Gastroesophageal sphincter (tissue), 4 donors: ENCODE measurements at regions not wholly inside any gene's neighbourhood (a gene's known extent, or its start where the extent isn't known, plus 50 kb on each side); places are given as distances from the start of the nearest gene placed in this dataset.
A peak's percentile ranks its signal among the peaks of the same experiment; 100 is the strongest.

ENCODE experiments used
- ATAC-seq: fragments of 150-250 bp; one replicate; pipeline ENCODE4 v1.9.1; 2016; ENCODE audit warnings: mild to moderate bottlenecking, moderate library complexity
- H3K27ac ChIP-seq, 4 donors: fragments of 200-600 bp; sonication (generic) in 3 of 4; 1 replicate in 3 of 4; 2 replicates in 1 of 4; pipeline ENCODE4 v1.5.1; 2016 to 2019
- H3K27me3 ChIP-seq: fragments of 200-600 bp; sonication (generic); one replicate; pipeline ENCODE4 v1.5.1; 2019
- H3K36me3 ChIP-seq, 2 donors: fragments of 200-600 bp; sonication (generic); one replicate each; pipeline ENCODE4 v1.5.1; 2019; ENCODE audit warnings: control low read depth in 1 of 2
- H3K4me1 ChIP-seq, 3 donors: fragments of 200-600 bp; sonication (generic); 1 replicate in 2 of 3; 2 replicates in 1 of 3; pipeline ENCODE4 v1.5.1; 2016 to 2019; ENCODE audit warnings: control low read depth in 2 of 3
- H3K4me3 ChIP-seq, 2 donors: fragments of 200-600 bp; sonication (generic); one replicate each; pipeline ENCODE4 v1.5.1; 2019; ENCODE audit warnings: mild to moderate bottlenecking in 1 of 2, moderate library complexity in 1 of 2
- H3K9me3 ChIP-seq, 3 donors: fragments of 200-600 bp; sonication (generic); one replicate each; pipeline ENCODE4 v1.5.1; 2017 to 2019; ENCODE audit warnings: control low read depth in 2 of 3
- CTCF ChIP-seq, 4 experiments: fragments of 200-600 bp in 2 of 4; fragments of 450-650 bp in 2 of 4; sonication (generic) in 1 of 4; IDR thresholded peaks; one replicate each; pipeline ENCODE4 v1.5.1; 2017 to 2019; ENCODE audit warnings: antibody characterized with exemption in 4 of 4, mild to moderate bottlenecking in 2 of 4, moderate library complexity in 2 of 4
- EP300 ChIP-seq: sonication (generic); formaldehyde crosslinking; IDR thresholded peaks from one replicate; pipeline ENCODE4 v1.6.1; 2017; ENCODE audit warnings: antibody characterized with exemption, mild to moderate bottlenecking
- POLR2A ChIP-seq, 2 donors: fragments of 450-650 bp; IDR thresholded peaks; one replicate each; pipeline ENCODE4 v1.6.1; 2017; ENCODE audit warnings: antibody characterized with exemption in 2 of 2, mild to moderate bottlenecking in 2 of 2, moderate library complexity in 1 of 2
- POLR2AphosphoS5 ChIP-seq: sonication (generic); formaldehyde crosslinking; IDR thresholded peaks from one replicate; pipeline ENCODE4 v1.6.1; 2017; ENCODE audit warnings: antibody characterized with exemption
- WGBS, 2 donors: methylation state at CpG; one replicate each; pipeline ENCODE4 v1.1.5; 2018; ENCODE audit warnings: low coverage in 1 of 2; 5-methylcytosine and 5-hydroxymethylcytosine counted together

GRCh38 chr5:111930905-111931461 lies 174.0 kb upstream of the NREP start:
- no peaks in the 10 kb centered on the region for H3K27me3 ChIP-seq
- no peak overlapping the region for H3K27ac ChIP-seq
- H3K36me3 ChIP-seq: no peaks in the 10 kb centered on the region
- 83 to 100% methylated on average over 1 to 2 of the region's 2 CpGs for WGBS, 2 donors
- H3K9me3 ChIP-seq: no peaks in the 10 kb centered on the region
- no peak for ATAC-seq
- H3K4me3 ChIP-seq: no peak overlapping the region
- TF ChIP-seq EP300 (no peak), CTCF (IDR thresholded peaks at IDR 0.05) (no peak), POLR2AphosphoS5 (no peak), POLR2A (IDR thresholded peaks at IDR 0.05) (no peak)
- peaks cover 0 to 8% (median 3%) of the 10 kb centered on the region in 3 donors for H3K4me1 ChIP-seq

GRCh38 chr5:111930449-111930848 lies 173.5 kb upstream of the NREP start:
- Histone ChIP-seq H3K36me3 (no peaks in the 10 kb centered on the region), H3K4me3 (no peak overlapping the region), H3K4me1 (peaks cover 0 to 8% (median 3%) of the 10 kb centered on the region in 3 donors), H3K27ac (no peak overlapping the region), H3K27me3 (no peaks in the 10 kb centered on the region), H3K9me3 (no peaks in the 10 kb centered on the region)
- no peak for TF ChIP-seq CTCF (IDR thresholded peaks at IDR 0.05)
- no peak for TF ChIP-seq EP300
- no peak for TF ChIP-seq POLR2AphosphoS5
- TF ChIP-seq POLR2A (IDR thresholded peaks at IDR 0.05): no peak
- ATAC-seq: no peak
- 40 to 100% methylated on average over 1 of the region's 1 CpG for WGBS, 2 donors

- 33% methylated on average over 1 of the region's 1 CpG; no CpG with 5 or more reads in 1 of the 2 donors for WGBS, 2 donors
- Histone ChIP-seq H3K9me3 (no peaks in the 10 kb centered on the region), H3K27me3 (no peaks in the 10 kb centered on the region), H3K4me3 (no peak overlapping the region), H3K4me1 (peaks cover 0 to 8% (median 3%) of the 10 kb centered on the region in 3 donors), H3K36me3 (no peaks in the 10 kb centered on the region), H3K27ac (no peak overlapping the region)
- TF ChIP-seq EP300 (no peak), CTCF (IDR thresholded peaks at IDR 0.05) (no peak), POLR2AphosphoS5 (no peak), POLR2A (IDR thresholded peaks at IDR 0.05) (no peak)
- peak; percentile 71 for ATAC-seq
Observed at GRCh38 chr5:111929867-111930266, 172.9 kb upstream of the NREP start.

- no peak overlapping the region for H3K27ac ChIP-seq
- TF ChIP-seq POLR2A (IDR thresholded peaks at IDR 0.05) (no peak), POLR2AphosphoS5 (no peak), CTCF (IDR thresholded peaks at IDR 0.05) (no peak)
- ATAC-seq: no peak
- H3K27me3 ChIP-seq: no peaks in the 10 kb centered on the region
- no peaks in the 10 kb centered on the region for H3K36me3 ChIP-seq
- peaks cover 0 to 8% (median 3%) of the 10 kb centered on the region in 3 donors for H3K4me1 ChIP-seq
- no peak overlapping the region for H3K4me3 ChIP-seq
- H3K9me3 ChIP-seq: no peaks in the 10 kb centered on the region
Observed at GRCh38 chr5:111929261-111929660, 172.3 kb upstream of the NREP start.

- Histone ChIP-seq H3K27me3 (no peaks in the 10 kb centered on the region), H3K36me3 (no peaks in the 10 kb centered on the region), H3K4me1 (peaks cover 0 to 8% (median 3%) of the 10 kb centered on the region in 3 donors), H3K4me3 (no peak overlapping the region), H3K27ac (no peak overlapping the region), H3K9me3 (no peaks in the 10 kb centered on the region)
- no peak for ATAC-seq
- TF ChIP-seq POLR2AphosphoS5 (no peak), CTCF (IDR thresholded peaks at IDR 0.05) (no peak), EP300 (no peak), POLR2A (IDR thresholded peaks at IDR 0.05) (no peak)
Observed at GRCh38 chr5:111928511-111928910, 171.5 kb upstream of the NREP start.
